ENCODE measurements at regions not wholly inside any gene's neighbourhood (a gene's known extent, or its start where the extent isn't known, plus 50 kb on each side); places are given as distances from the start of the nearest gene placed in this dataset.

- TF ChIP-seq BRCA1 (IDR thresholded peaks at IDR 0.05; ENCODE audit: low read depth, low read length) (no peak), CREB1 (IDR thresholded peaks at IDR 0.05) (no peak), RFX5 (IDR thresholded peaks at IDR 0.05; ENCODE audit: borderline replicate concordance, low read depth, low read length) (no peak), EP300 (IDR thresholded peaks at IDR 0.05; ENCODE audit: borderline replicate concordance in 1 of 2, low read depth in 2 of 2, low read length in 2 of 2) (no peak), NRF1 (IDR thresholded peaks at IDR 0.05; ENCODE audit: low read depth, low read length) (no peak), CTCF (IDR thresholded peaks at IDR 0.05; ENCODE audit: control extremely low read depth in 1 of 3, insufficient read depth in 1 of 3, low read depth in 1 of 3, low read length in 3 of 3) (no peak), CEBPB (IDR thresholded peaks at IDR 0.05; ENCODE audit: low read depth, low read length) (no peak), ZNF274 (IDR thresholded peaks at IDR 0.05; ENCODE audit: borderline replicate concordance, extremely low read depth, low read length) (no peak), RAD21 (IDR thresholded peaks at IDR 0.05 in 1 of 2, conservative IDR thresholded peaks at IDR 0.05 in 1 of 2; ENCODE audit: low read depth in 2 of 2, low read length in 2 of 2) (no peak), SP1 (IDR thresholded peaks at IDR 0.05; ENCODE audit: low read depth, low read length) (no peak), KDM1A (IDR thresholded peaks at IDR 0.05; ENCODE audit: borderline replicate concordance, low read length) (no peak), POLR2A (IDR thresholded peaks at IDR 0.05; ENCODE audit: control extremely low read depth in 1 of 2, low read depth in 2 of 2, low read length in 2 of 2) (no peak)
Observed at GRCh38 chr13:68063181-68063580, 833.0 kb upstream of the PCDH9 start.

Data from H1 (cell line).